ENCODE measurements at regions not wholly inside any gene's neighbourhood (a gene's known extent, or its start where the extent isn't known, plus 50 kb on each side); places are given as distances from the start of the nearest gene placed in this dataset.
"Not testable (repeated sequence)": the region's sequence is repeated elsewhere in the genome, so short reads cannot be mapped to it uniquely, and the experiment has no call there.

DNA sequence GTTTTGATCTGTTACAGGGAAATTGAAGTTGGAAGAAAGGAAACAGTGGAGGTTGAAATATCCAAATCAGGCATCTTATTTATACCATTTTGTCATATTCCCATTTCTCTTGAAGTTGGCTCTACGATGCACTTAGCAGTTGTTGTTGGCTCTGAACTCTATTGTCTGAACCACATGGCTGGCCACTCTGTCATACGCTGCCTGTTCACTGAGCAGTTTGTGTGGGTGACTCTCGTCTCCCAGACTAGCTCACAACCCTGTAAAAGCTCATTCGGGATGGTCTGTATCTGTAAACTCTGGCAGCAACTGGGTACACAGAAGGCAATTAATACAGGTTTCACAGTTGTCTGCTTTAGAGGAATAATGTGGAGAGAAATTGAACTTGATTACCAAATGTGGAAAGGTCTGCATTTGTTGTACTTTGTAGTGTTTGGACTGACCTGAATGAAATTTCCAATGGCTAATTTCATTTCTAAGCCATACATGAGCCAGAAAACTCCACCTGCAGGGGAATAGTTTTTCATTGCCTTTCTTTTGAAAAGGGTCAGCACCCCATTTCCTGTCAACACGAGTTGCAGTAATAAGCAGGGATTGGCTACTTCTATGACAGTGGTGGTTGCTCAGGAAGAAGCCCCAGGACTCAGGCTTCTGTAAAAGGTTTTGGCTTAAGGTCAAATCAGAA is 378.2 kb downstream of the OSR1 start:
- no peak for DNase-seq

DNA sequence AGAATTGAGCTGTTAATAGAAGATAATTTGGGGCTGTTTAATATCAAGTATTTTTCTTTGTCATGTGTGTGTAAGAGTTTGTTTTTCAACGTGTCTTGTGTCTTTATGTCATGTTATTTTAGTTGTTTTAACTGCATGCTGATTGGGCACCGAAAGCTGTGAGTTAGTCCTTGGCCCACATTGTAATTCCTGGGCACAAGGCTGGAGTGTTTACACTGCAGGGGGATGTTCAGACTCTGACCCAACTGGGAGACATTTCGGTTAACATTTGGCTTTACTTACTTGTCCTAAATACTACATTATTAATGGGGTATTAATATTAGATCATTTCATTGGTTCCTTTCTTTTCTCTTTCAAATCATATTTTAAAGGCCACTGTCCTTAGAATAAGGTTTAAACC is 381.0 kb downstream of the OSR1 start:
- no peak for DNase-seq

DNA sequence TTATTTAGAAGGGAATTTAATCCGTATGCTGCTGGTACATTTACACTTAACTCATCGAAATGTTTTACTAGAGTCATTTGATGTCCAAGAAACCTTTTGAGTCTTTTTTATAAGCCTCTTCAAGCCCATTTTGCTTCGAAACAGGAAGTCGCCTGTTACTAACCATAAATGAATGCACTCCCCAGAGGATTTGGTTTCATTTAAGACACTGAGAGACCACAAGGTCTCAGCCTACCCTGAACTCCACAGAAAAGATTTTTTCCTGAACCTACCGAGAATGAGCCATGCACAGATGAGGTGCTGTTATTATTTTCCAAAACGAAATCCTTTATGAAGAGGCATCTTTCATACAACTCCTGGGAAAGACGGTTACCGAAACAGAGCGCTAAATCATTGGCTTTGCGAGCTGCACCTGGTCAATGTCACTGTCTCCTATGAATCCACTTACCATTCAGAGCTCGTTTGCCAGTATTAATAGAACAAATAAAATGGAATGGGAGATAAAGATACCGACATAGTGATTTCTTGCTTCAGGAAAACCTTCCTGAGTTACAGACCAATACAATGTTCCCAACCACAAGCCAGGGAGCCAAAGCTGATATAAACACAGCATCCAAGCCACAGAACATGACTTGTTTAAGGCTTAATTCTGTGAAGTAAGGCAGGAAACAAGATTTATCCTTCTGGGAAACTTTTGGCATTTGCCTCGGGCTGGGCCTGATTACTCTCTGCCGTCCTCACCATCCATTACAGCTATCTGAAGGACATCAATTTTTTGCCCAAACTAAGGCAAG is 382.1 kb downstream of the OSR1 start:
- DNase-seq = peak; percentile 91

DNA sequence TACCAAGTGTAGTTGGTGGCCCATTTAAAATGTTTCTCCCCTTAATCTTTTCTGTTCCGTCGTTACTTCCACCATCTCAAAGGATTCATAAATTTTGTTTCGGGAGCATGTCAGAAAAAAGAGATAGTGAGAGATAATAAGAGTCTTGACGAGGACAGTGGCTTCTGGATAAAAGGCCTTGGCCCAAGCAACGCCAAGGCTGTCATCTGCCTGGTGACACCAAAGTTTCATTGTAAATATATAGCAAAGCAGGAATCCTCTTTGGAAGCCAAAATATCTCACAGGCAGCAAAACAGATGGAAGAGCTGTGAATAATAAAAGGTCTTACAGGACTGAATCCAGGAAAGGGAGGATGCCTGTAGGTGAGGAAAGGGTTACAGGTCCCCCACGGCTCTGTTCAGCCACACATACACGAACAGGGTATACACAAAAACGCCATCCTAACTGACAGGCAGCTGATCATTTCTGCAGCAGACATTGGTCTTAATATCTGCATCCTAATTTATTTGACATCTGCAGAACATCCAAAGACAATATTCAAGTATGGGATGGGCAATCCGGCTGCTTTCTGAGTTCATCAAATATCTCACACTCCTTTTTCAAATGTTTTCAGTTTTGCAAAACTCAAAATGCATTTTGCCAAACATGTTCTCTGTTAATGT is 382.8 kb downstream of the OSR1 start:
- DNase-seq = no peak

DNA sequence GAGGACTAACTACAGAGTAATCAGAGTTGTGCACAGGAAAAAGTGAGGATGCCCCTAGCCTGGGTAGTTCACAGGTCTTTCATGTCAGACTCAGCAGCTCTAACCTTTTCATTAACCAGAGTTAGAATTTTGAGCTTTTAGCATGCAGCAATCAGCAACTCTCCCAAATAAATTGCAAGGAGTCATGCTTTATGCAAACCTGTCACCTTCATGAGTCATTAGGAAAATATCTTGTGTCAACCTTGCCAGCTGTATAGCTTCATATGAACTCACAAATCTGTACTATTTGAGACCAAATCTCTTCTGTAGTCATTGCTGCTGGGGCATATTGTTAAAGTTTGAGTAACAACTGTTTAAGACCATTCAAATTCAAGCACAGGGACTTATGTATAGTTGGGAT is 382.3 kb upstream of the NT5C1B start:
- DNase-seq = peak; percentile 14

DNA sequence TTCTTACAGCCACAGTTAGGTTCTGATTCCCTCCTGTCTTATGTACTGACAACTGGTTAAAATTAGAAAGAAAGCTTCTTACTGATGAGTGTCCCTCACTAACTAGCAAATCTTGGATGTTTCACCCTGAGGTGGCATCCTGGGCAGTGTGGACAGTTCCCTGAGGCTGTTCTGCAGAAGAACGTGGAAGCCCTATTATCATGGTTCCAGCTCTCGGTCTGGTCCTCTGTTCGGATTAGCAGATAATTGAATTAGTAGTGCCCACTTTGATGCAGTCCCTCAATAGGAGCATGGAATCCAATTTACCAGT is 381.7 kb upstream of the NT5C1B start:
- no peak for DNase-seq

DNA sequence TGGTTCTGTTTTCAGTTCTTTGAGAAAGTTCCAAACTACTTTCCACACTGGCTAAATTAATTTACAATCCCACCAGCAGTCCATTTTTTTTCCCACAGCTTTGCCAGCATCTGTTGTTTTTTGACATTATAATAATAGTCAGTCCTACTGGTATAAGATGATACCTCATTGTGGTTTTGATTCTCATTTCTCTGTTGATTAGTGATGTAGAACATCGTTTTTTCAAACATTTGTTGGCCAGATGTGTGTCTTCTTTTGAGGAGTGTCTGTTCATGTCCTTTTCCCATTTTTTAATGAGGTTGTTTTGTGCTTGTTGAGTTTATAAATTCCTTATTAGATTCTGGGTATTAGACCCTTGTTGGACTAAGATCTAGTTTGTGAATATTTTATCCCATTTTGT is 376.8 kb upstream of the NT5C1B start:
- DNase-seq = peak; percentile 27

DNA sequence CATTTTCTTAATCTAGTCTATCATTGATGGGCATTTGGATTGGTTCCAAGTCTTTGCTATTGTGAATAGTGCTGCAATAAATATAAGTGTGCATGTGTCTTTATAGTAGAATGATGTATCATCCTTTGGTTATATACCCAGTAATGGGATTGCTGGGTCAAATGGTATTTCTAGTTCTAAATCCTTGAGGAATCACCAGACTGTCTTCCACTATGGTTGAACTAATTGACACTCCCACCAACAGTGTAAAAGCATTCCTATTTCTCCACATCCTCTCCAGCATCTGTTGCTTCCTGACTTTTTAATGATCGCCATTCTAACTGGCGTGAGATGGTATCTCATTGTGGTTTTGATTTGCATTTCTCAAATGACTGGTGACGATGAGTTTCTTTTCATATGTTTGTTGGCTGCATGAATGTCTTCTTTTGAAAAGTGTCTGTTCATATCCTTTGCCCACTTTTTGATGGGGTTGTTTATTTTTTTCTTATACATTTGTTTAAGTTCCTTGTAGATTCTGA is 374.4 kb upstream of the NT5C1B start:
- not testable (repeated sequence) for DNase-seq

DNA sequence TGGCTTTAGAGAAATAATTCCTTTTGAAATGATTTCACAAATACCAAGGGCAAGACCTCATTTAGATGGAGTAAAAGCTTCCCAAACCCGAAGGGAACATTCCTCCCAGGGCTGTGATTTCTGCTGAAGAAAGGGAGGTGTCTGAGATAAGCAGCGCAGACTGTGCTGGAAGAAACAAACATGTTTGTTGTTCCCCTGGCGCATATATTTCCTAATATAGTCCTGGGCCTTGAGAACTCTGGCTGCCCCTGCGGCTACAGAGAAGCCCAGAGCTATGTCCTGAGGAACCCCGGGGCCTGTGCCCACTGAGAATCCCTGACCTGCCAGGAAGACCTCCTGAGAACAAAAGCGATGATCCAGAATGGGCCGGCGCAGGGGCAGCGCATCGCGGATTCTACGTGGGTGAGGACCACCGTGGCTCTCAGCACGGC is 372.6 kb upstream of the NT5C1B start:
- DNase-seq = no peak

DNA sequence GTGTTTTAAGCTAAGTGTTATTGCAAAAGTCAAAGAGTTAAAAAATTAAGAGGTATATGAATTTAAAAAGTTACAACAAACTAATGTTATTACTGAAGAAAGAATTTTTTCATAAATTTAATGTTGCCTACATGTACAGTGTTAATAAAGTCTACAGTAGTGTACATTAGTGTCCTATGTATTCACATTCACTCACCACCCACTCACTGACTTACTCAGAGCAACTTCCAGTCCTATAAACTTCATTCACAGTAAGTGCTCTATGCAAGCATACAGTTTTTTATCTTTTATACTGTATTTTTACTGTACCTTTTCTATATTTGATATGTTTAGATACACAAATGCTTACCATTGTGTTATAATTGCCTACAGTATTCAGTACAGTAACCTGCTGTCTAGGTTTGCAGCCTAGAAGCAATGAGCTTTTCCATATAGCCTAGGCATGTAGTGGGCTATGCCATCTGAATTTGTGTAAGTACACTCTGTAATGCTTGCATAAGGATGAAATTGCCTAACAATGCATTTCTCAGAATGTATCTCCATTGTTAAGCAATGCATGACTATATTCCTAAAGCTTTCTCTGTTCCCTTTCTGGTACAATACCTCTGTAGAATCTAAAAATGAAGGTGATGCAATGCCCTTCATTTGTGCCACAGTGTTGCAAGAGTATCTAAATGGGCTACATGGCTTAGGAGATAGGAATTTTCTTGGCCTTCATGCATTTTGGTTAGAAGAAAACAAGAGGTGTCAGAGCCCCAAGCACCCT is 370.8 kb upstream of the NT5C1B start:
- no peak for DNase-seq

DNA sequence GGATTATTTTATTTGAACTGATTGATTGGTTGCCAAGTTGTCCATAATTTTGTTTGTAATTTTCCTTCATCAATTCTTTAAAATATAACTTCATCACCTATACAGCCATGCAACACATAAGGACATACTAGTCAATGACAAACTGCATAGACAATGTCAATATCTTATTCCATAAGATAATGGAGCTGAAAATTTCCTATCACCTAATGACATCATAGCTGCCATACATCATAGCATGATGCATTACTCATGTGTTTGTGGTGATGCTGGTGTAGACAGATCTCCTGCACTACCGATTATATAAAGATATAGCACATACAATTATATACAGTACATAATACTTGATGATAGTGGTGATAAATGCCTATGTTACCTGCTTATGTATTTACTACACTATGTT is 369.8 kb upstream of the NT5C1B start:
- DNase-seq = no peak

DNA sequence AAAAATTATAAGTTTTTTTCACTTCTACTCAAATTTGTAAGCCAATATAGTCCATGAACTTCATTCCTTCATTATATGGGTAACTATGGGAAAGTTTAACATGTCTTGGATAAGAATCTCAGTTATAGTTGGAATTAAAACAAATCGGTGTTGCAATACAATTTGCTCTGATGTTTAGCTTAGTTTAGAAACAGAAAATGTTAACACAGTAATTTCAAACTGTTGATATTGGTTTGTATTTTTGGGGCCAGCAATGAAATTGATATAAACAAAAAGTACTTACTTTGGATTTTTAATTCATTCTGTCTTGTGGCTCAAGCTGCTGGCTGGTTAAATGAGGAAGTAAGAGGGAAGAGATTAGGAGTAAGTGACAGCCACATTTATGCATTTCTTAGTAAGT is 368.5 kb upstream of the NT5C1B start:
- DNase-seq = no peak

DNA sequence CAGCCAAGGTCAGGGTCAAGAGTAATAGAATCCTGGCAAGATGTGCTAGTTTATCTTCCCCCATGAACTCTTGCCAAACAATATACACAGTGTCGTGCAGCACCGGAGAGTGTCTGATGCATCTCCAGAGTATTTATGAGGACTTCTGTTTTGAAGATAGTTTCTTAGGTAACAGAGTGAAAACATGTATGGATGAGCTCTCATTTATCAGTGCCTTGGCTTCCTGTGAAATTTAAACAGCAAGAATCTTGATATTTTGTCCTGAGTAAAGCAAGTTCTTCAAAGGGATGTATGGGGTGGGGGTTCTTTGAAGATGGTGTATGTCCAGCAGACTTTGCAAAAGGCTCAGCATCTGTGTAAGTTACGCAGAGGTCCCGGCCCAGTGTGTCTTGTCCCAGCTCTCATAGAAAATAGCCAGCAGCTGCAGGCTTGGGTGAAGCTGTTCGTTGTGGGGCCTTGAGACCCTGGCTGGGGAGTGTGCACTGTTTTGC is 361.0 kb upstream of the NT5C1B start:
- peak; percentile 81 for DNase-seq

DNA sequence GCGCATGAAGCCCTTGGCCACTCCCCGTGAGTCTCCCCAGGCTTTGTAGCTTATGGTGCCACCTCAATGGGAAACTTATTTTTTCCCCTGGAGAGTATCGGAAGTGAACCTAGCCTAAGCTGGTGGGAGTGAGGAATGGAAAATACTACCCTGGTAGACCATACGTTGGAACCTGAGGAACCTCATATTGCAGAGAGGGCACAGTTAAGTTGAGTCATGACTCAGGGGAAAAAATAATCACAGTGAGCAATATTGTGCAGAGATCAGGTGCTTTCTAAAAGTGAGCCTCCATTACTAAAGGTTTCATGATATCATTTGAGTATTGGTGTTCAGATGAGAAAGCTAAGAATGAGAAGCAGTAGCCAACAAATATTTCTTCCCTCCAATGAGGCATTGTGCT is 360.5 kb upstream of the NT5C1B start:
- DNase-seq = no peak

DNA sequence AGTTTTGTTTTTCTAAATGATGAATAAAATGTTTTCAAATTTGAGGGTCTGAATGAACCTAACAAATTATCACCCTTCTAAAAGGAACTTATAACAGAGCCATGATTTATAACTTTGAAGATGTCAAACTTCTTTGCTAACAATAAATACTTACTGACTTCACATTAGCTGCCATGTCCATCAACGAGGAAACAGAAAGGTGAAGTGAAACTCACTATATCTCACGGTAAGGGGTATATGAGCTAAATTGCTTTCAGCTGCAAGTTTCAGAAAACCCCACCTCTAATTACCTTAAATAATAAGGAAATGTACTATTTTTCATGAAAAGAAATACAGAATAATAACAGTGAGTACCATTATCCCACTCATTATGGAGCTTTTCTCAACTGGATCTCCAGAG is 350.8 kb upstream of the NT5C1B start:
- DNase-seq = no peak

DNA sequence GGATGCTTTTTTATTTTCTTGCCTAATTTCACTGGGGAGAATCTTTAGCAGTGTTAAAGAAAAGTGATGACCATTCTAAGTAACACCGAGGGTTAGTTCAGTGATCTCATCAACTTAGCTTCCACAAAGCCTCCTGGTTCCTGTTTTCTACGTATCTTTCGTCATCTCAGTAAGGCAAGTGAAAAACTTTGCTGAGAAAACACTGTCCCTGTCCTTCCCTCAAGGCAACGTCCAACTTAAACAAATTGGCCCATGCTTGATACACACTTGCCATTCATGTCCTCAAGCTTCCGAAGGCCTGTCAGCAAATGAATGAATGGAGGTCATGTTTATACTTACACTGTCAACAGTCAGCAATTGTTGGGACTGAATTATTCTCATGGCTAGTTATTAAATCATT is 350.4 kb upstream of the NT5C1B start:
- not testable (repeated sequence) for DNase-seq

DNA sequence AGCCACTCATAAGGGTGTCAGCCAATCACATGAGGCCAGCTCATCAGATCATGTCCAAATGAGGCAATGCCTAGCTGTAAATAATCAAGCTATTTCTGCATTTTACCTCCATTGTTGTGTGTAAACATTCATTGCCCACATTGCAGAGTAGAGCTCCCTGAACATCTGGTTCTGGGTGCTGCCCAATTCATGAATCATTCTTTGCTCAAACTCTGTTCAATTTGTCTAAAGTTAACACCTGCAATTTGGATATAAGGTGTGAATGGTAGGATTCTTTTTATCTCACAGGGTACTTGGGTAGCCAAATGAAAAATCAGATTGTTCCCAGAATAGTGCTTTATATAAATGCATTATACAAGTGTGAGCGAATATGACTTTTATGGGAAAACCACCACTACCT is 345.5 kb upstream of the NT5C1B start:
- DNase-seq = no peak

DNA sequence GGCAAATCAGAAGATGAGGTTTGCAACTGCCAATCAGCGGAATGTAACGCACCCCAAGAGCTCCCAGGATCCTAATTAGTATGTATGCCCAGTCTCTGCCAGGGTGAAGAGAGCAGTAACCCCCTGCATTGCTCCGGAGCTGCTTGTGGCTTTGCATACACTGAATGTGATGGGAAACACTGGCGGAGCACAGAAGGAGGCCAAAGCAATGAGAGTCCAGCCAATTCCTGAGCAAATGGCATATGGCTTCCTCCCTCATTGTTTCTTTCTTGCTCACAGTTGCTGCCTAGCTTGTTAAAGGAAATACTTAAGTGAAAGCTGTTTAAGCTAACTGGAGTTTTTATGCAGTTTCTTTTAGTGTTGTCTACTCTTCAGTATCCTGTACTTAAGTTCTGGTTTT is 343.5 kb upstream of the NT5C1B start:
- DNase-seq = no peak

DNA sequence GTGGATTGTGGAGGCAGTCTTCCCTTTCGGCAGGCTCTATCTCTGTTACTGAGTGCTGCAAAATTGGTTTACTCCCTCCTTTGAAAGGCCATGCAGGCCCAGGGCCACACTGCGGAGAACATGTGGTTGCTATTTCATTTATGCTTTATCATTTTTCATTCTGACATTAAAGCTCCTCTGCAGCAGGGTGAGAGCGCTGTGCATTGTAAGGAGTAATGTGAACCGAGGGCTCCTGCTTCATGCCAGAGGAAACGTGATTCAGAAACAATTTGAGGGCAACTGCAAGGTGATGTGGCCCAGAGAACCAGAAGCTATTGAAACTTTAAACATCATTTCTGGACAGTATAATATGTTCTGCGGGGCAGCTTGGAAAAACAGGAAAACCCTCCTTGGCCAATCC is 341.6 kb upstream of the NT5C1B start:
- DNase-seq = no peak

DNA sequence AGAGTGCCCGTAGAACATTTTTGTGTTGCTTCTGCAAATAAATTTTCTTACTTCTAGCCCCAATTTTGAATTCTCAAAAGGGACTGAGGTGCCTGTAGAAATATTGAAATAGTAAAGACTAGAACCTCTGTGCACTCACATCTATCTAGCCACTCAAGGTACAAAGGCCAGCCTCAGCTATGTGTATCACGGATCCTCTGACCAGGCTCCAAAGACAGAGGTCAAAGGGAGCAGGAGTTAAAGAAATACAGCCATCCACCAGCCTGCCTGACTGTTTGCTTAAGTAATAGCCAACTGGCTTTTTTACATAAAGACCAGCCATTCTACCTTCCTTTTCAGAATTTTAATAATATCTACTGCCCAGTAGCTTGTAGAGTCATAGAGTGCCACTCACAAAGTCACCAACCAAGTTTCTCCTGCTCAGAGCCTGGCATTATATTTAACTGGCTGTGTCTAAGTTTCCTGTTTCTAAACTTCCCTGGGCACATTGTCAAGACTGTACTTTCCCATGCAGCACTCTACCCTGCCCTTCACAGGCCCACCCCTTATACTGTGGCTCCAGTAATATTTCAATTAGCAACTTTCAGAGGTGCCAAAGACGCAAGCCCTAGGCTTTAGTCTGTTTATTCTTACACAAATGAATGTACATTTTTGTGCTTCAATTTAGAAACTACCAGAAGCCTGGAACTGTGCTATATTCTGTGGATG is 338.3 kb upstream of the NT5C1B start:
- DNase-seq = no peak

DNA sequence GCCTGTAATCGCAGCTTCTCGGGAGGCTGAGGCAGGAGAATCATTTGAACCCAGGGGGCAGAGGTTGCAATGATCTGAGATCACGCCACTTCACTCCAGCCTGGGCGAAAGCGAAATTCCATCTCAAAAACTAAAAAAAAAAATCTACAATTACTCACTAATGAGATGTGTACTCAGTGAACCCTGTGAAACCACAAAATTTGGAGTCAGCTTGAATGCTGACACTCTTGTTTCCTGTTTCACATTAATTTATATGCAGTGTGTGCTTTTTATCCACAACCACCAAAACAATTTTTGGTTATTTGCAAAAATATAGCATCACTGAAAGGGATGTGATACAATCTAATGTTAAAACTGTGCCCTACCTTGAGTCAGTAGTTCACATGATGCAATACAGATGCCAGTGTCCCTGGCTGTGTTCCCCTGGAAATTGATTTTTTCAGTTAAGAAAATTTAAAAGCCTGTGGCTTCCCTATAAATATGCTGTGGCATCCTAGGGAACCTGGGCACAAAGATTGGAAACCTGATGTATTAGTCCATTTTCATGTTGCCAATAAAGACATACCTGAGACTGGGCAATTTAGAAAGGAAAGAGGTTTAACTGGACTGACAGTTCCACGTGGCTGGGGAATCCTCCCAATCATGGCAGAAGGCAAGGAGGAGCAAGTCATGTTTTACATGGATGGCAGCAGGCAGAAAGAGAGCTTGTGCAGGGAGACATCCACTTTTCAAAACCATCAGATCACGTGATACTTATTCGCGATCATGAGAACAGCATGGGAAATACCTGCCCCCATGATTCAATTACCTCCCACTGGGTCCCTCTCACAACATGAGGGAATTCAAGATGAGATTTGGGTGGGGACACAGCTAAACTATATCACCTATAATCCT is 337.5 kb upstream of the NT5C1B start:
- peak; percentile 15 for DNase-seq
